Ectodermal cell (in vitro differentiated cells): ENCODE measurements at regions not wholly inside any gene's neighbourhood (a gene's known extent, or its start where the extent isn't known, plus 50 kb on each side); places are given as distances from the start of the nearest gene placed in this dataset.

ENCODE experiments used
- H3K27ac ChIP-seq: 2 replicates; pipeline ENCODE4 v1.7.0; 2013; ENCODE audit warnings: mild to moderate bottlenecking, low read depth, low read length; ENCODE audit not compliant: insufficient read depth, poor library complexity, severe bottlenecking
- H3K27me3 ChIP-seq: 2 replicates; pipeline ENCODE4 v1.7.0; 2013; ENCODE audit warnings: mild to moderate bottlenecking, low read length; ENCODE audit not compliant: insufficient read depth, control insufficient read depth, poor library complexity, severe bottlenecking
- H3K36me3 ChIP-seq: one replicate; pipeline ENCODE4 v1.7.0; 2013; ENCODE audit warnings: low read length; ENCODE audit not compliant: control insufficient read depth, insufficient read depth
- H3K4me1 ChIP-seq: one replicate; pipeline ENCODE4 v1.7.0; 2013; ENCODE audit warnings: low read length; ENCODE audit not compliant: control insufficient read depth, insufficient read depth
- H3K4me3 ChIP-seq: 2 replicates; pipeline ENCODE4 v1.7.0; 2013; ENCODE audit warnings: low read depth, low read length, control low read depth; ENCODE audit not compliant: insufficient read depth
- H3K9me3 ChIP-seq: 2 replicates; pipeline ENCODE4 v1.7.0; 2013; ENCODE audit warnings: mild to moderate bottlenecking, low read length, moderate library complexity; ENCODE audit not compliant: control insufficient read depth
- WGBS, 2 experiments: methylation state at CpG; one replicate each; pipeline ENCODE4 v1.1.7; 2013; ENCODE audit warnings: missing lambda C conversion rate in 2 of 2; 5-methylcytosine and 5-hydroxymethylcytosine counted together

- WGBS, 2 experiments = 93 to 95% methylated on average over 7 of the region's 7 CpGs
- H3K36me3 ChIP-seq = no peaks in the 10 kb centered on the region
- H3K27me3 ChIP-seq = no peaks in the 10 kb centered on the region
- no peaks in the 10 kb centered on the region for H3K9me3 ChIP-seq
- no peak overlapping the region for H3K27ac ChIP-seq
- no peaks in the 10 kb centered on the region for H3K4me1 ChIP-seq
- H3K4me3 ChIP-seq = no peak overlapping the region
Measured at GRCh38 chr14:97445367-97445766, 648.2 kb downstream of the VRK1 start.

GRCh38 chr14:97446087-97446486 is 648.9 kb downstream of the VRK1 start:
- no peak overlapping the region for H3K4me3 ChIP-seq
- 87 to 92% methylated on average over 4 of the region's 4 CpGs for WGBS, 2 experiments
- H3K27me3 ChIP-seq = no peaks in the 10 kb centered on the region
- H3K27ac ChIP-seq = no peak overlapping the region
- H3K4me1 ChIP-seq = no peaks in the 10 kb centered on the region
- H3K36me3 ChIP-seq = no peaks in the 10 kb centered on the region
- no peaks in the 10 kb centered on the region for H3K9me3 ChIP-seq

- Histone ChIP-seq H3K27ac (no peak overlapping the region), H3K4me3 (no peak overlapping the region), H3K9me3 (no peaks in the 10 kb centered on the region), H3K27me3 (peaks cover 9% of the 10 kb centered on the region), H3K36me3 (no peaks in the 10 kb centered on the region), H3K4me1 (no peaks in the 10 kb centered on the region)
Measured at GRCh38 chr14:97452314-97452713, 655.1 kb downstream of the VRK1 start.

- H3K27me3 ChIP-seq = peaks cover 26% of the 10 kb centered on the region
- no peaks in the 10 kb centered on the region for H3K4me1 ChIP-seq
- H3K4me3 ChIP-seq = no peak overlapping the region
- H3K36me3 ChIP-seq = no peaks in the 10 kb centered on the region
- no peak overlapping the region for H3K27ac ChIP-seq
- H3K9me3 ChIP-seq = no peaks in the 10 kb centered on the region
- 86 to 94% methylated on average over 2 of the region's 2 CpGs for WGBS, 2 experiments
Measured at GRCh38 chr14:97453991-97454390, 656.8 kb downstream of the VRK1 start.

GRCh38 chr14:97456462-97456861 is 659.3 kb downstream of the VRK1 start:
- Histone ChIP-seq H3K9me3 (no peaks in the 10 kb centered on the region), H3K36me3 (no peaks in the 10 kb centered on the region), H3K4me1 (no peaks in the 10 kb centered on the region), H3K27me3 (peaks cover 31% of the 10 kb centered on the region), H3K4me3 (no peak overlapping the region), H3K27ac (no peak overlapping the region)
- 89 to 90% methylated on average over 9 of the region's 9 CpGs for WGBS, 2 experiments

GRCh38 chr14:97456958-97457357 is 659.8 kb downstream of the VRK1 start:
- Histone ChIP-seq H3K4me1 (no peaks in the 10 kb centered on the region), H3K4me3 (no peak overlapping the region), H3K36me3 (no peaks in the 10 kb centered on the region), H3K27me3 (peaks cover 31% of the 10 kb centered on the region), H3K9me3 (no peaks in the 10 kb centered on the region), H3K27ac (no peak overlapping the region)
- WGBS, 2 experiments = 91 to 92% methylated on average over 4 of the region's 4 CpGs

- WGBS, 2 experiments = 85 to 88% methylated on average over 16 of the region's 16 CpGs
- peaks cover 31% of the 10 kb centered on the region for H3K27me3 ChIP-seq
- H3K36me3 ChIP-seq = no peaks in the 10 kb centered on the region
- H3K27ac ChIP-seq = no peak overlapping the region
- no peaks in the 10 kb centered on the region for H3K9me3 ChIP-seq
- H3K4me1 ChIP-seq = no peaks in the 10 kb centered on the region
- no peak overlapping the region for H3K4me3 ChIP-seq
Measured at GRCh38 chr14:97457575-97458085, 660.4 kb downstream of the VRK1 start.

GRCh38 chr14:97458255-97458654 is 661.1 kb downstream of the VRK1 start:
- H3K4me1 ChIP-seq = no peaks in the 10 kb centered on the region
- H3K27ac ChIP-seq = no peak overlapping the region
- no peaks in the 10 kb centered on the region for H3K36me3 ChIP-seq
- 5 to 10% methylated on average over 8 to 9 of the region's 9 CpGs for WGBS, 2 experiments
- H3K9me3 ChIP-seq = no peaks in the 10 kb centered on the region
- H3K27me3 ChIP-seq = peaks cover 31% of the 10 kb centered on the region
- H3K4me3 ChIP-seq = peak overlapping the region; percentile 30

GRCh38 chr14:97458661-97459579 is 661.7 kb downstream of the VRK1 start:
- H3K9me3 ChIP-seq = no peaks in the 10 kb centered on the region
- no peak overlapping the region for H3K27ac ChIP-seq
- 13 to 14% methylated on average over 26 to 33 of the region's 33 CpGs for WGBS, 2 experiments
- H3K27me3 ChIP-seq = peaks cover 31% of the 10 kb centered on the region
- peak overlapping the region; percentile 30 for H3K4me3 ChIP-seq
- no peaks in the 10 kb centered on the region for H3K4me1 ChIP-seq
- no peaks in the 10 kb centered on the region for H3K36me3 ChIP-seq

- Histone ChIP-seq H3K27ac (no peak overlapping the region), H3K4me1 (no peaks in the 10 kb centered on the region), H3K4me3 (no peak overlapping the region), H3K27me3 (peaks cover 24% of the 10 kb centered on the region), H3K9me3 (no peaks in the 10 kb centered on the region), H3K36me3 (no peaks in the 10 kb centered on the region)
- 86 to 97% methylated on average over 2 of the region's 2 CpGs for WGBS, 2 experiments
Measured at GRCh38 chr14:97462081-97462480, 664.9 kb downstream of the VRK1 start.
